GM18858 (cell line): ENCODE measurements at regions not wholly inside any gene's neighbourhood (a gene's known extent, or its start where the extent isn't known, plus 50 kb on each side); places are given as distances from the start of the nearest gene placed in this dataset.
"Not testable (repeated sequence)": the region's sequence is repeated elsewhere in the genome, so short reads cannot be mapped to it uniquely, and the experiment has no call there.

Experiments
- ATAC-seq: cut with Tn5 transposase; IDR thresholded peaks from one replicate; pipeline ENCODE4 v1.9.1; 2021; ENCODE audit not compliant: unreplicated experiment

- ATAC-seq = no peak
These were observed 491.6 kb upstream of the C1orf87 start for GRCh38 chr1:60564916-60565750.

DNA sequence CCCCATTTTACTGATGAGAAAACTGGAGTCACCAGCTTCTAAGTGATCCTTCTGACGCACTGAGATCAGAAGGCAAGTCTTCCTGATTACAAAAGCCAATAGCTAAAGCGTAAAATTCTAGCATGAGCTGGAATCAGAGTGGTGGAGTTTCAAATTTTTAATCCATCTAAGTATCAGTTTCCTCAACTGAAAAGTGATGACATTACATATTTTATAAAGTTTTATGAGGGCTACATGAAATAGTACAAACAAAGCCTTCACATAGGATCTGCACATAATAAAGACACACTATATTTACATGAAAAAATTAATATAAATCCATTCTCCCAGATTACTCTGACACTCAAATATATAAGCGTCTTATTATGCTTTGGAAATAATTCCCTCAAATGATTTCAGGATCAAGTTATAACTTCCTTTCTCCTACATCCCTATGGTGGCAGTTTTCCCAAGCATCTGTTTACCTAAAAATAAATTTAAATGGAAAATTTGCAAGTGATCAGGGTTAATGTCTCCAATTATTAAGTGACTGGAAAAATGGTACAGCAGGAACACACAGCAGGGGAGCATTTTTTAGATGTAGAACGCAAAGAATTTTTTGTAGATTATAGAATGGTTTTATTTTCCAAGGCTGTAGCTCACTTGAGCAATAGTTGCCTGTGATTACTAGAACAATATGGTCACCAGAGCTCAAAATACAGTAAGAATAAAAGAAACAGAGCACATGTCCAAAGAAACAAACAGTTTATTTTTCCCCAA is 490.4 kb upstream of the C1orf87 start:
- ATAC-seq = no peak

GRCh38 chr1:60562740-60563139 is 489.2 kb upstream of the C1orf87 start:
- no peak for ATAC-seq

GRCh38 chr1:60560701-60561100 is 487.1 kb upstream of the C1orf87 start:
- ATAC-seq = no peak

GRCh38 chr1:60558236-60558635 is 484.7 kb upstream of the C1orf87 start:
- no peak for ATAC-seq

GRCh38 chr1:60553730-60554129 is 480.2 kb upstream of the C1orf87 start:
- no peak for ATAC-seq

- no peak for ATAC-seq
These were observed 474.3 kb upstream of the C1orf87 start for GRCh38 chr1:60547821-60548220.

GRCh38 chr1:60541831-60542532 is 468.4 kb upstream of the C1orf87 start:
- no peak for ATAC-seq

GRCh38 chr1:60540141-60540540 is 466.6 kb upstream of the C1orf87 start:
- no peak for ATAC-seq

DNA sequence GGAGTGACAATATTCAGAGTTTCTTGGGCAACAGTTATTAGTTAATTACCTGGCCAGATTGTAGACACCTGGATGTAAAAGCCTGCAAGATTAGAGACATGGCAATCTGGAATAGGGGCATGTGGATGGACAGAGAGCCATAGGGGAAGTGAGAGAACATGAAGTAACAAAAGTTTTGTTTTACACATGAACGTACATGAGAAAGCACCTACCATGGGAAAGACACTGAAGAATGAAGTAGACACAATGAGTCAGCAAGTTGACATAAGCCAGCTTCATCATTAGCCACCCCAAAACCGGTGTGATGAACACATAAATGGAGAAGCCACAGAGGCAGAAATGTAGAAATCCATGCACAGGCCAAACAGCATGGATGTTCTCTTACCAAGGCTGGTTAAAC is 462.1 kb upstream of the C1orf87 start:
- no peak for ATAC-seq

GRCh38 chr1:60527567-60527966 is 454.0 kb upstream of the C1orf87 start:
- ATAC-seq = no peak

DNA sequence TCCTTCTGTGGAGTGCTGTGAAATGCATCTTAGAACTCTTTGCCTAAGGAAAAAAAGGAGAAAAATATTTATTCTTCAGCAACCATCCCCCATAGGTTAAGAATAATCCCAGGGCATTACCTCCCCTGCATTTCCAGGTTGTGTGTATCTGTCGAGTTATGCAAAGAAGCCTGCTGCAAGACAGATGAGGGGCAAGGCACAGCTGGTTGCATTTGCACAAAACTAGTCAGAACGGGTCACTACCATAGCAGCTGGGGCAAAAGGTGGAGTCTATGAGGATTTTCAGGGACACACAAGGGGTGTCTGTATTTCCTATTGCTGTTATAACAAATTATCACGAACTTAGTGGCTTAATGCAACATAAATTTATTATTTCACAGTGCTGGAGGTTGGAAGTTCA is 443.4 kb upstream of the C1orf87 start:
- ATAC-seq = no peak

- ATAC-seq = no peak
These were observed 436.6 kb upstream of the C1orf87 start for GRCh38 chr1:60510162-60510561.

DNA sequence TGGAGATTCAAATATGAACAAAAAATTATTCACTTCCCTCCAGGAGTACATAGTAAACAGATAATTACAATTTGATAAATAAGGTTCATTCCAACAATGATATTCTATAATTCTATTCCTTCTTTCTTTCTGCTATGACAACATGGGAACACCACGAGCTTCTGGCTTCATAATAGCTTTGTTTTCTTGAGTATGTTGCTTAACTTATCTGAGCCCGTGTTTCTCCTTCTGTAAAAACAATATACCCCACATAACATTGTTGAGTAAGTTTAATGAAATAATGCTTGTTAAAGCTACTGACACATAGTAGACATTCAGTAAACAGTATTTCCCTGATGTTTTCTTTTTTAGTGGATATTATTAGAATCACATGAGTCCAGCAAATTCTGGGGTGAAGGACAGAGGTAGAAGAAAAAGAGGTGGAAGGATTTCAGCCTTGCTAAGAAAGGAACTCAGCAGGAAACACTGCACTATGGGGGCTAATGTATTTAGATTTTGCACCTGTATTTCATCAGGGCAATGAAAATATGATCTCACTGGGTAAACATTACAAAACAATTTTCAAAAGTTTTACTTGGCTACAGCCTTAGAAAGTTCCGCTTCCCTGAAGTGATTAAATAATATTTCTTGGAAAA is 430.8 kb upstream of the C1orf87 start:
- ATAC-seq = no peak

DNA sequence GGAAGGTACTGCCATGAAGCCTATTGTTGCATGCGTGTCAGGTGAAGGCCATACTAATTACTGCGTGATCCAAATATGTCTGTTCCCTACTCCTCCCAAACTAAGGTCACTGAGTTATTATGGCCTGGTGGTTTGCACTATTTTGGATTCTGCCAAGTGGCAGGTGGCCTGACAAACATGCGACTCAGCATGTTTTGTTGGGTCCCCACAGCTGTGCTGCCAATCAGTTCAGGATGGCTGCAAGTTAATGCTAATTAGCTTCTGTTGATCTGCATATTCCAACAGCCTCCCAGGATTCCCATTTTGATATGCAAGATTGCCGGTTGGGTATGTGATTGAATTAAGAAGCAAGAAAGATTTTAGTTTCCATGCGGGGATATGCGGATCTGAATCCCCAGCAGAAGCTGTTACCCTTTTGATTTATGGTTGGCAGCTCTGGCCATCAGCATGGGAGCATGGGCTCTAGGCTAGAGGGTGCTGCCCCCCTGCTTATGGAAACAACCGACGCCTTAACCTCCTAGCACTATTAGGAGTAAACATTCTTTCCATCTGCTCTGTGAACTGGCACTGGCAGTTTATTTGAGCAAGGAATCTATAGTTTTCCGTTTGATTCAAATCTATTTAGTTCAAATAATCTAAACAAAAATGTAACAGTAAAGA is 429.8 kb upstream of the C1orf87 start:
- ATAC-seq = no peak

- no peak for ATAC-seq
These were observed 428.9 kb upstream of the C1orf87 start for GRCh38 chr1:60502506-60502905.

- ATAC-seq = not testable (repeated sequence)
These were observed 416.4 kb upstream of the C1orf87 start for GRCh38 chr1:60489916-60490480.

DNA sequence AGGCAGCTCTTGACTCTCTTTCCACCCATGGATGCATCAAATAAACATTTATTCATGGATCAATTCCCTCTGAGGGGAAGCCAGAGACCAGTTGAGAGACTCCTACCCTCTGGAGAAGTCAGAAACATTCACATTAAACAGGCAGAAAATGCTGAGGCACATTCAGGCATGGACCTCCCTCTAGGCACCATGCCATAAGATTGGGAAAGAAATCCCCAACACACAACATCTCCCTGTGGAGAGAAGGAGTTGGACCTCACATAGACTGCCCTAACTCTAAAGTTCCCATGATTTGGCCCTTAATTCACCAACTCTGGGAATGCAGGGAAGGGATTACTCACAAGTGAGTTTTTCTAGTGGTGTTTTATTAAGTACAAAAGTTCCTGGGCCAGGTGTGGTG is 415.3 kb upstream of the C1orf87 start:
- ATAC-seq = no peak

- no peak for ATAC-seq
These were observed 414.2 kb upstream of the C1orf87 start for GRCh38 chr1:60487565-60488345.

DNA sequence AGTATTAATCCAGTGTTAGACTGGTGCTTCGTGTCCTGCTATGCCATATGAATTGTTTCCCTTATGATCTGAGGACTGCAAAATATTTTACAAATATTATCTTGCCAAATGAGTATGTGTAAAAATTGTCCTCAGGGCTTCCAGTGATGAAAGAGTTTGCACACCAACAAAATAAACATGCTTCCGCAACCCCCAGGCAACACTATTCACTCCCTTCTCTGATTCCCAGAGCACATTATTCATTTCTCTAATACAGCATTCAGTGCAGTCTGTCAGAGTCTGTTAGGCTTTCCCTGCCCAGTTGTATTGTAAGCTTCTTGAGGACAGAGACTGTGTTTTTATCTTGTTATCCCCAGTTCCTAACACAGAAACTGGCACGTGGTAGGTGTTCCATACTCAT is 409.9 kb upstream of the C1orf87 start:
- no peak for ATAC-seq
